Activated naive CD8-positive, alpha-beta T cell treated with anti-CD3 and anti-CD28 coated beads, Interleukin-2, amount 50 U/mL, for 24 hours (primary cell): ENCODE measurements at regions not wholly inside any gene's neighbourhood (a gene's known extent, or its start where the extent isn't known, plus 50 kb on each side); places are given as distances from the start of the nearest gene placed in this dataset.

Source experiments
- ATAC-seq: fragments of 150-1000 bp; cut with Tn5 transposase; one replicate; pipeline ENCODE4 v1.10.0; 2021
- DNase-seq: peaks from one replicate; pipeline ENCODE4 v3.0.0; 2021
- H3K27ac Mint-ChIP-seq: one replicate; pipeline ENCODE4 v1.8.0; 2021; ENCODE audit warnings: mild to moderate bottlenecking, mixed read lengths
- H3K27me3 Mint-ChIP-seq: one replicate; pipeline ENCODE4 v1.8.0; 2021; ENCODE audit warnings: mixed read lengths
- H3K36me3 Mint-ChIP-seq: one replicate; pipeline ENCODE4 v1.8.0; 2021; ENCODE audit warnings: low read depth, mixed read lengths
- H3K4me1 Mint-ChIP-seq: one replicate; pipeline ENCODE4 v1.8.0; 2021; ENCODE audit warnings: mixed read lengths
- H3K4me3 Mint-ChIP-seq: one replicate; pipeline ENCODE4 v1.8.0; 2021; ENCODE audit warnings: mild to moderate bottlenecking, moderate library complexity, mixed read lengths
- H3K9me3 Mint-ChIP-seq: one replicate; pipeline ENCODE4 v1.8.0; 2021; ENCODE audit warnings: mixed read lengths

- Mint-ChIP-seq H3K9me3 (no peaks in the 10 kb centered on the region), H3K36me3 (no peaks in the 10 kb centered on the region), H3K4me3 (no peak overlapping the region), H3K4me1 (peaks cover 11% of the 10 kb centered on the region), H3K27ac (no peak overlapping the region), H3K27me3 (peaks cover 5% of the 10 kb centered on the region)
- DNase-seq: no peak
- ATAC-seq: no peak
Measured at GRCh38 chr1:94723894-94724293, 96.3 kb upstream of the SLC44A3 start.

GRCh38 chr1:94723463-94723862, 96.7 kb upstream of the SLC44A3 start:
- DNase-seq (no peak), ATAC-seq (no peak)
- Mint-ChIP-seq H3K36me3 (no peaks in the 10 kb centered on the region), H3K4me3 (no peak overlapping the region), H3K4me1 (peaks cover 11% of the 10 kb centered on the region), H3K9me3 (no peaks in the 10 kb centered on the region), H3K27me3 (peaks cover 5% of the 10 kb centered on the region), H3K27ac (no peak overlapping the region)

- Mint-ChIP-seq H3K27ac (no peak overlapping the region), H3K27me3 (peaks cover 5% of the 10 kb centered on the region), H3K4me3 (no peak overlapping the region), H3K4me1 (peaks cover 11% of the 10 kb centered on the region), H3K36me3 (no peaks in the 10 kb centered on the region), H3K9me3 (no peaks in the 10 kb centered on the region)
- ATAC-seq (no peak), DNase-seq (no peak)
Measured at GRCh38 chr1:94722181-94722580, 98.0 kb upstream of the SLC44A3 start.

- H3K27ac Mint-ChIP-seq: no peak overlapping the region
- ATAC-seq: no peak
- DNase-seq: no peak
Measured at GRCh38 chr1:94721240-94721639, 98.9 kb upstream of the SLC44A3 start.

GRCh38 chr1:94719926-94720793, 100.0 kb upstream of the SLC44A3 start:
- no peak overlapping the region for H3K4me3 Mint-ChIP-seq
- H3K9me3 Mint-ChIP-seq: no peaks in the 10 kb centered on the region
- ATAC-seq (peak; percentile 88), DNase-seq (peak; percentile 12)
- H3K27me3 Mint-ChIP-seq: peaks cover 9% of the 10 kb centered on the region
- H3K27ac Mint-ChIP-seq: no peak overlapping the region
- no peaks in the 10 kb centered on the region for H3K36me3 Mint-ChIP-seq
- H3K4me1 Mint-ChIP-seq: peaks cover 11% of the 10 kb centered on the region

More at GRCh38 chr1:94721240-94721639, 98.9 kb upstream of the SLC44A3 start:
- peaks cover 5% of the 10 kb centered on the region for H3K27me3 Mint-ChIP-seq
- peaks cover 11% of the 10 kb centered on the region for H3K4me1 Mint-ChIP-seq
- no peaks in the 10 kb centered on the region for H3K36me3 Mint-ChIP-seq
- no peaks in the 10 kb centered on the region for H3K9me3 Mint-ChIP-seq
- H3K4me3 Mint-ChIP-seq: no peak overlapping the region

GRCh38 chr1:94716965-94717364, 103.2 kb upstream of the SLC44A3 start:
- Mint-ChIP-seq H3K27me3 (peaks cover 10% of the 10 kb centered on the region), H3K9me3 (no peaks in the 10 kb centered on the region), H3K4me3 (no peak overlapping the region), H3K27ac (no peak overlapping the region), H3K36me3 (no peaks in the 10 kb centered on the region), H3K4me1 (peaks cover 11% of the 10 kb centered on the region)
- DNase-seq (no peak), ATAC-seq (no peak)

GRCh38 chr1:94715321-94715720, 104.8 kb upstream of the SLC44A3 start:
- ATAC-seq: no peak
- H3K27me3 Mint-ChIP-seq: peaks cover 12% of the 10 kb centered on the region
- peaks cover 3% of the 10 kb centered on the region for H3K4me1 Mint-ChIP-seq
- no peaks in the 10 kb centered on the region for H3K9me3 Mint-ChIP-seq
- no peak overlapping the region for H3K27ac Mint-ChIP-seq
- H3K4me3 Mint-ChIP-seq: no peak overlapping the region
- H3K36me3 Mint-ChIP-seq: no peaks in the 10 kb centered on the region
- DNase-seq: no peak

GRCh38 chr1:94714552-94714951, 105.6 kb upstream of the SLC44A3 start:
- no peak overlapping the region for H3K27ac Mint-ChIP-seq
- H3K9me3 Mint-ChIP-seq: no peaks in the 10 kb centered on the region
- no peaks in the 10 kb centered on the region for H3K36me3 Mint-ChIP-seq
- H3K27me3 Mint-ChIP-seq: peaks cover 7% of the 10 kb centered on the region
- H3K4me1 Mint-ChIP-seq: no peaks in the 10 kb centered on the region
- H3K4me3 Mint-ChIP-seq: no peak overlapping the region
- DNase-seq (no peak), ATAC-seq (no peak)

GRCh38 chr1:94714152-94714551, 106.0 kb upstream of the SLC44A3 start:
- no peak overlapping the region for H3K27ac Mint-ChIP-seq
- H3K36me3 Mint-ChIP-seq: no peaks in the 10 kb centered on the region
- no peaks in the 10 kb centered on the region for H3K9me3 Mint-ChIP-seq
- H3K4me1 Mint-ChIP-seq: no peaks in the 10 kb centered on the region
- no peak overlapping the region for H3K4me3 Mint-ChIP-seq
- DNase-seq (no peak), ATAC-seq (no peak)
- peaks cover 7% of the 10 kb centered on the region for H3K27me3 Mint-ChIP-seq

- Mint-ChIP-seq H3K4me3 (no peak overlapping the region), H3K4me1 (no peaks in the 10 kb centered on the region), H3K36me3 (no peaks in the 10 kb centered on the region), H3K27me3 (peaks cover 7% of the 10 kb centered on the region), H3K9me3 (no peaks in the 10 kb centered on the region), H3K27ac (no peak overlapping the region)
- ATAC-seq (no peak), DNase-seq (no peak)
Measured at GRCh38 chr1:94713472-94714141, 106.5 kb upstream of the SLC44A3 start.

GRCh38 chr1:94709891-94710581, 110.1 kb upstream of the SLC44A3 start:
- Mint-ChIP-seq H3K4me1 (no peaks in the 10 kb centered on the region), H3K36me3 (no peaks in the 10 kb centered on the region), H3K27ac (no peak overlapping the region), H3K9me3 (no peaks in the 10 kb centered on the region), H3K27me3 (peaks cover 2% of the 10 kb centered on the region), H3K4me3 (no peak overlapping the region)
- no peak for ATAC-seq
- no peak for DNase-seq

- ATAC-seq (no peak), DNase-seq (no peak)
- Mint-ChIP-seq H3K9me3 (no peaks in the 10 kb centered on the region), H3K4me3 (no peak overlapping the region), H3K4me1 (no peaks in the 10 kb centered on the region), H3K36me3 (no peaks in the 10 kb centered on the region), H3K27ac (no peak overlapping the region), H3K27me3 (peaks cover 2% of the 10 kb centered on the region)
Measured at GRCh38 chr1:94708811-94709210, 111.3 kb upstream of the SLC44A3 start.

GRCh38 chr1:94708299-94708685, 111.9 kb upstream of the SLC44A3 start:
- no peak for DNase-seq
- Mint-ChIP-seq H3K27me3 (peaks cover 2% of the 10 kb centered on the region), H3K27ac (no peak overlapping the region), H3K36me3 (no peaks in the 10 kb centered on the region), H3K4me1 (no peaks in the 10 kb centered on the region), H3K9me3 (no peaks in the 10 kb centered on the region), H3K4me3 (no peak overlapping the region)
- ATAC-seq: no peak

GRCh38 chr1:94707321-94708298, 112.5 kb upstream of the SLC44A3 start:
- H3K4me1 Mint-ChIP-seq: no peaks in the 10 kb centered on the region
- H3K36me3 Mint-ChIP-seq: no peaks in the 10 kb centered on the region
- ATAC-seq (no peak), DNase-seq (no peak)
- H3K9me3 Mint-ChIP-seq: no peaks in the 10 kb centered on the region
- no peak overlapping the region for H3K27ac Mint-ChIP-seq
- peaks cover 2% of the 10 kb centered on the region for H3K27me3 Mint-ChIP-seq
- H3K4me3 Mint-ChIP-seq: no peak overlapping the region
